HL-60 (cell line): ENCODE measurements at regions not wholly inside any gene's neighbourhood (a gene's known extent, or its start where the extent isn't known, plus 50 kb on each side); places are given as distances from the start of the nearest gene placed in this dataset.

Source experiments
- GABPA ChIP-seq: IDR thresholded peaks from 2 replicates; pipeline ENCODE4 v1.6.1; 2012; ENCODE audit warnings: low read depth
- POLR2AphosphoS5 ChIP-seq: IDR thresholded peaks from 2 replicates; pipeline ENCODE4 v1.6.1; 2012; ENCODE audit warnings: low read depth
- TF ChIP-seq, protein P1 (sequence below): IDR thresholded peaks from one replicate; pipeline ENCODE4 v1.5.1; 2011; ENCODE audit warnings: low read length, control low read depth, inconsistent platforms; ENCODE audit not compliant: insufficient read depth

DNA sequence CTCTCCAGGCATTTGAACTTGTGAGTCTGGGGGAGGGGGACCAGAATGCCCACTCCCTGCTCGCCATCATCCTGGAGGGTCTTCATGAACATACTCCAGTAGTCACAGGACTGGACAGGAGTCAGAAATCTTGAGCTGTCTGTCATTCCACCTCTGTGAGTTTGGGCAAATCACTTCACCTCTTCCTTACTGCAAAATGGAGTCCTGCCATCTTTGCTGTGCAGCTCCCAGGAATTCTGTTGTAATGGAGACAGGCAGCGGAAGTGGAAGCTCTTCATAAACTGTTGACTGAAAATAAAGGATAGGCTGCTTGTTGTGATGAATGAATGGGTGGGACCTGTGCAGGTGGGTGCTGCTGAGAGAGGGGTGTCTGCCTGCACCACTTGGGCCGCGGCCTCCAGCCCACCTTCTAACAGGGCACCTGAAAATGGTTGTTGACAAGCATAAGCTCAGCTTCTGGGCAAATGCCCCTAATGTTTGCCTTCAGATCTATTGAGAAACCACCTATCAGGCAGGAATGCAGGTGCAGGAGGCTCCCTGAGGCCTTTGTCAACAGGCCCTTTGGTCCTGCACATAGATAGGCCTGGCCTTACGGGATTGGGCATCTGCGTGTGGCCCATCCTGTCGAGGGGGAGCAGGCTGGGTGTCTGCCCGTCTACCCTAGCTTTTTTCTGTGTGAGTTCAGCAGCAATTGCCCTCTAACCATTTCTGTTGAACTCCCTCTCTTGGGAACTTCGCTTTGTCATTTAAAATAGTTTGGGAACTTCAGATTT is 321.0 kb downstream of the RPS6KC1 start:
- TF ChIP-seq, protein P1, sequence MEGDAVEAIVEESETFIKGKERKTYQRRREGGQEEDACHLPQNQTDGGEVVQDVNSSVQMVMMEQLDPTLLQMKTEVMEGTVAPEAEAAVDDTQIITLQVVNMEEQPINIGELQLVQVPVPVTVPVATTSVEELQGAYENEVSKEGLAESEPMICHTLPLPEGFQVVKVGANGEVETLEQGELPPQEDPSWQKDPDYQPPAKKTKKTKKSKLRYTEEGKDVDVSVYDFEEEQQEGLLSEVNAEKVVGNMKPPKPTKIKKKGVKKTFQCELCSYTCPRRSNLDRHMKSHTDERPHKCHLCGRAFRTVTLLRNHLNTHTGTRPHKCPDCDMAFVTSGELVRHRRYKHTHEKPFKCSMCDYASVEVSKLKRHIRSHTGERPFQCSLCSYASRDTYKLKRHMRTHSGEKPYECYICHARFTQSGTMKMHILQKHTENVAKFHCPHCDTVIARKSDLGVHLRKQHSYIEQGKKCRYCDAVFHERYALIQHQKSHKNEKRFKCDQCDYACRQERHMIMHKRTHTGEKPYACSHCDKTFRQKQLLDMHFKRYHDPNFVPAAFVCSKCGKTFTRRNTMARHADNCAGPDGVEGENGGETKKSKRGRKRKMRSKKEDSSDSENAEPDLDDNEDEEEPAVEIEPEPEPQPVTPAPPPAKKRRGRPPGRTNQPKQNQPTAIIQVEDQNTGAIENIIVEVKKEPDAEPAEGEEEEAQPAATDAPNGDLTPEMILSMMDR: no peak
- TF ChIP-seq GABPA: no peak
- TF ChIP-seq POLR2AphosphoS5: no peak
